ENCODE measurements at regions not wholly inside any gene's neighbourhood (a gene's known extent, or its start where the extent isn't known, plus 50 kb on each side); places are given as distances from the start of the nearest gene placed in this dataset.

DNA sequence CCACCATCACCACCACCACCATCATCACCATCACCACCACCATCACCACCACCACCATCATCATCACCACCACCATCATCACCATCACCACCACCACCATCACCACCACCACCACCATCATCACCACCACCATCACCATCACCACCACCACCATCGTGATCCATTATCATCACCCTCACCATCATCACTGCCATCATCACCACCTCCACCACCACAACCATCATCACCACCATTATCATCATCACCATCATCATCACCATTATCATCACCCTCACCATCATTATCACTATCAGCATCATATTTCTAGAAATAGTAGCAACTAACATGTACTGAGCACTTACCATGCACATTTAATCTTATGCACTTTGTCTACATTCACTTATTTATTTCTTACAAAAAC, 94.9 kb downstream of the C16orf95 start:
- Histone ChIP-seq H3K4me1 (ENCODE audit: low read length) (no peaks in the 10 kb centered on the region), H4K20me1 (ENCODE audit: insufficient read depth, low read length) (no peaks in the 10 kb centered on the region), H3K4me2 (ENCODE audit: low read depth, low read length) (no peak overlapping the region), H3K27ac (ENCODE audit: low read length) (no peak overlapping the region), H3K36me3 (replicated peaks; ENCODE audit: insufficient read depth, low read length) (no peaks in the 10 kb centered on the region), H3K27me3 (replicated peaks; ENCODE audit: insufficient read depth, low read length) (no peaks in the 10 kb centered on the region), H3K9me2 (replicated peaks; ENCODE audit: insufficient read depth, low read length) (no peaks in the 10 kb centered on the region), H3F3A (ENCODE audit: insufficient read depth, low read length) (no peaks in the 10 kb centered on the region), H3K4me3 (ENCODE audit: low read length) (no peak overlapping the region), H2AFZ (ENCODE audit: low read length) (no peak overlapping the region), H3K9ac (ENCODE audit: low read length) (no peak overlapping the region), H3K79me2 (ENCODE audit: low read length) (no peaks in the 10 kb centered on the region), H3K9me3 (replicated peaks; ENCODE audit: insufficient read depth, low read length) (no peaks in the 10 kb centered on the region)
- no peak for DNase-seq
- TF ChIP-seq, protein P1, sequence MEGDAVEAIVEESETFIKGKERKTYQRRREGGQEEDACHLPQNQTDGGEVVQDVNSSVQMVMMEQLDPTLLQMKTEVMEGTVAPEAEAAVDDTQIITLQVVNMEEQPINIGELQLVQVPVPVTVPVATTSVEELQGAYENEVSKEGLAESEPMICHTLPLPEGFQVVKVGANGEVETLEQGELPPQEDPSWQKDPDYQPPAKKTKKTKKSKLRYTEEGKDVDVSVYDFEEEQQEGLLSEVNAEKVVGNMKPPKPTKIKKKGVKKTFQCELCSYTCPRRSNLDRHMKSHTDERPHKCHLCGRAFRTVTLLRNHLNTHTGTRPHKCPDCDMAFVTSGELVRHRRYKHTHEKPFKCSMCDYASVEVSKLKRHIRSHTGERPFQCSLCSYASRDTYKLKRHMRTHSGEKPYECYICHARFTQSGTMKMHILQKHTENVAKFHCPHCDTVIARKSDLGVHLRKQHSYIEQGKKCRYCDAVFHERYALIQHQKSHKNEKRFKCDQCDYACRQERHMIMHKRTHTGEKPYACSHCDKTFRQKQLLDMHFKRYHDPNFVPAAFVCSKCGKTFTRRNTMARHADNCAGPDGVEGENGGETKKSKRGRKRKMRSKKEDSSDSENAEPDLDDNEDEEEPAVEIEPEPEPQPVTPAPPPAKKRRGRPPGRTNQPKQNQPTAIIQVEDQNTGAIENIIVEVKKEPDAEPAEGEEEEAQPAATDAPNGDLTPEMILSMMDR (IDR thresholded peaks at IDR 0.05; ENCODE audit: low read length): no peak
- TF ChIP-seq EZH2 (optimal IDR thresholded peaks at IDR 0.05; ENCODE audit: low read depth, low read length): no peak
- no peak for TF ChIP-seq EZH2phosphoT487 (IDR thresholded peaks at IDR 0.05; ENCODE audit: low read length)

GRCh38 chr16:87223656-87224248, 93.4 kb downstream of the C16orf95 start:
- Histone ChIP-seq H3K4me1 (ENCODE audit: low read length) (no peaks in the 10 kb centered on the region), H3K4me3 (ENCODE audit: low read length) (no peak overlapping the region), H3K27ac (ENCODE audit: low read length) (no peak overlapping the region), H3K9me2 (replicated peaks; ENCODE audit: insufficient read depth, low read length) (no peaks in the 10 kb centered on the region), H3K36me3 (replicated peaks; ENCODE audit: insufficient read depth, low read length) (no peaks in the 10 kb centered on the region), H3K4me2 (ENCODE audit: low read depth, low read length) (no peak overlapping the region), H3K79me2 (ENCODE audit: low read length) (no peaks in the 10 kb centered on the region), H3K9ac (ENCODE audit: low read length) (no peak overlapping the region), H3F3A (ENCODE audit: insufficient read depth, low read length) (no peaks in the 10 kb centered on the region), H4K20me1 (ENCODE audit: insufficient read depth, low read length) (no peaks in the 10 kb centered on the region), H3K9me3 (replicated peaks; ENCODE audit: insufficient read depth, low read length) (no peaks in the 10 kb centered on the region), H3K27me3 (replicated peaks; ENCODE audit: insufficient read depth, low read length) (no peaks in the 10 kb centered on the region), H2AFZ (ENCODE audit: low read length) (no peak overlapping the region)
- DNase-seq: no peak
- TF ChIP-seq EZH2 (optimal IDR thresholded peaks at IDR 0.05; ENCODE audit: low read depth, low read length) (no peak), EZH2phosphoT487 (IDR thresholded peaks at IDR 0.05; ENCODE audit: low read length) (no peak)
- TF ChIP-seq, protein P1 (IDR thresholded peaks at IDR 0.05; ENCODE audit: low read length): no peak

DNA sequence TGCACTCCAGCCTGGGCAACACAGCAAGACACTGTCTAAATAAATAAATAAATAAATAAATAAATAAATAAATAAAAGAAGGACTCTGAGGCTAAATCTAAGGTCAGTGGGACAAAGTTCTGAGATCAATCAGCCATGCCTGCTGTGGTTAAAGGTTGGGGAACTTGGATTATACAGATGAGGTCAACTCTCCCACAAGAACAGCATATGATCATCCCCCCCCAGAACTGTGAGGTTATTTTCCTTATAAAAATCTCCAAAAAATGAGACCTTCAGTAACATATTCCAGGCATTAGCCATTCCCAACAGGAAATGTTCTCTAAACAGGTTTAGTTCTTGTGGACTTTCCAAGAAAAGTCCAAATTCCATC, 90.3 kb downstream of the C16orf95 start:
- H3K4me2 ChIP-seq (ENCODE audit: low read depth, low read length): no peak overlapping the region
- no peaks in the 10 kb centered on the region for H3K36me3 ChIP-seq (replicated peaks; ENCODE audit: insufficient read depth, low read length)
- TF ChIP-seq EZH2 (optimal IDR thresholded peaks at IDR 0.05; ENCODE audit: low read depth, low read length) (no peak), EZH2phosphoT487 (IDR thresholded peaks at IDR 0.05; ENCODE audit: low read length) (no peak)
- TF ChIP-seq, protein P1 (IDR thresholded peaks at IDR 0.05; ENCODE audit: low read length): no peak
- no peaks in the 10 kb centered on the region for H3K27me3 ChIP-seq (replicated peaks; ENCODE audit: insufficient read depth, low read length)
- no peak for DNase-seq
- no peaks in the 10 kb centered on the region for H4K20me1 ChIP-seq (ENCODE audit: insufficient read depth, low read length)
- no peaks in the 10 kb centered on the region for H3F3A ChIP-seq (ENCODE audit: insufficient read depth, low read length)
- H3K27ac ChIP-seq (ENCODE audit: low read length): no peak overlapping the region
- no peak overlapping the region for H2AFZ ChIP-seq (ENCODE audit: low read length)
- H3K9me3 ChIP-seq (replicated peaks; ENCODE audit: insufficient read depth, low read length): no peaks in the 10 kb centered on the region
- no peak overlapping the region for H3K4me3 ChIP-seq (ENCODE audit: low read length)
- no peaks in the 10 kb centered on the region for H3K4me1 ChIP-seq (ENCODE audit: low read length)
- H3K79me2 ChIP-seq (ENCODE audit: low read length): no peaks in the 10 kb centered on the region
- H3K9me2 ChIP-seq (replicated peaks; ENCODE audit: insufficient read depth, low read length): no peaks in the 10 kb centered on the region
- no peak overlapping the region for H3K9ac ChIP-seq (ENCODE audit: low read length)
